ENCODE measurements at regions not wholly inside any gene's neighbourhood (a gene's known extent, or its start where the extent isn't known, plus 50 kb on each side); places are given as distances from the start of the nearest gene placed in this dataset.

- no peak for DNase-seq (ENCODE audit: low read depth in 2 of 3, low spot score in 1 of 3)
These were observed 95.7 kb upstream of the SHB start for GRCh38 chr9:38164659-38165221.

- DNase-seq (ENCODE audit: low read depth in 2 of 3, low spot score in 1 of 3): no peak
These were observed 94.5 kb upstream of the SHB start for GRCh38 chr9:38163518-38163917.

- no peak for DNase-seq (ENCODE audit: low read depth in 2 of 3, low spot score in 1 of 3)
These were observed 93.5 kb upstream of the SHB start for GRCh38 chr9:38162332-38163211.

- peak; percentile 29 to 69 (median 53) for DNase-seq (ENCODE audit: low read depth in 2 of 3, low spot score in 1 of 3)
These were observed 91.7 kb upstream of the SHB start for GRCh38 chr9:38160613-38161215.

- no peak for DNase-seq (ENCODE audit: low read depth in 2 of 3, low spot score in 1 of 3)
These were observed 90.6 kb upstream of the SHB start for GRCh38 chr9:38159599-38159998.

GRCh38 chr9:38158628-38159027 is 89.6 kb upstream of the SHB start:
- no peak for DNase-seq (ENCODE audit: low read depth in 2 of 3, low spot score in 1 of 3)

- DNase-seq (ENCODE audit: low read depth in 2 of 3, low spot score in 1 of 3): no peak
These were observed 88.7 kb upstream of the SHB start for GRCh38 chr9:38157711-38158110.

- DNase-seq (ENCODE audit: low read depth in 2 of 3, low spot score in 1 of 3): no peak
These were observed 85.7 kb upstream of the SHB start for GRCh38 chr9:38154501-38155421.

- DNase-seq (ENCODE audit: low read depth in 2 of 3, low spot score in 1 of 3): no peak
These were observed 84.9 kb upstream of the SHB start for GRCh38 chr9:38153910-38154291.

- no peak for DNase-seq (ENCODE audit: low read depth in 2 of 3, low spot score in 1 of 3)
These were observed 84.3 kb upstream of the SHB start for GRCh38 chr9:38153152-38153909.

GRCh38 chr9:38149647-38150046 is 80.6 kb upstream of the SHB start:
- DNase-seq (ENCODE audit: low read depth in 2 of 3, low spot score in 1 of 3): no peak

- no peak for DNase-seq (ENCODE audit: low read depth in 2 of 3, low spot score in 1 of 3)
These were observed 77.8 kb upstream of the SHB start for GRCh38 chr9:38146844-38147243.

GRCh38 chr9:38145526-38146053 is 76.6 kb upstream of the SHB start:
- no peak for DNase-seq (ENCODE audit: low read depth in 2 of 3, low spot score in 1 of 3)

- no peak for DNase-seq (ENCODE audit: low read depth in 2 of 3, low spot score in 1 of 3)
These were observed 75.4 kb upstream of the SHB start for GRCh38 chr9:38144421-38144820.

GRCh38 chr9:38141746-38142591 is 72.9 kb upstream of the SHB start:
- no peak for DNase-seq (ENCODE audit: low read depth in 2 of 3, low spot score in 1 of 3)

GRCh38 chr9:38138276-38138675 is 69.2 kb upstream of the SHB start:
- no peak for DNase-seq (ENCODE audit: low read depth in 2 of 3, low spot score in 1 of 3)

GRCh38 chr9:38137342-38137741 is 68.3 kb upstream of the SHB start:
- DNase-seq (ENCODE audit: low read depth in 2 of 3, low spot score in 1 of 3): no peak

GRCh38 chr9:38136386-38136785 is 67.4 kb upstream of the SHB start:
- DNase-seq (ENCODE audit: low read depth in 2 of 3, low spot score in 1 of 3): no peak

- no peak for DNase-seq (ENCODE audit: low read depth in 2 of 3, low spot score in 1 of 3)
These were observed 65.7 kb upstream of the SHB start for GRCh38 chr9:38134611-38135237.

Measured in stimulated activated CD4-positive, alpha-beta T cell treated with anti-CD3 and anti-CD28 coated beads, Interleukin-12 subunit alpha, Interleukin-12 subunit beta, amount 100 ng/mL, for 48 hours (primary cell).